Neutrophil (primary cell): ENCODE measurements at regions not wholly inside any gene's neighbourhood (a gene's known extent, or its start where the extent isn't known, plus 50 kb on each side); places are given as distances from the start of the nearest gene placed in this dataset.
"Not testable (repeated sequence)": the region's sequence is repeated elsewhere in the genome, so short reads cannot be mapped to it uniquely, and the experiment has no call there.

Experiments
- H3K27ac ChIP-seq: fragments of 200-600 bp; sonication (generic); 2 replicates; pipeline ENCODE4 v1.5.1; 2016; ENCODE audit warnings: mild to moderate bottlenecking, moderate library complexity
- H3K27me3 ChIP-seq: fragments of 200-600 bp; sonication (generic); 2 replicates; pipeline ENCODE4 v1.6.0; 2016; ENCODE audit warnings: mild to moderate bottlenecking
- H3K36me3 ChIP-seq: fragments of 200-600 bp; sonication (generic); 2 replicates; pipeline ENCODE4 v1.5.1; 2017
- H3K4me1 ChIP-seq, 2 experiments: fragments of 200-600 bp in 1 of 2; sonication (generic) in 1 of 2; 1 replicate in 1 of 2; 2 replicates in 1 of 2; pipeline versions ENCODE4 v1.5.1 to v1.6.1; 2013 to 2016; ENCODE audit warnings: low read depth in 1 of 2, low read length in 1 of 2, mild to moderate bottlenecking in 1 of 2, moderate library complexity in 1 of 2; ENCODE audit not compliant: control insufficient read depth in 1 of 2, insufficient read depth in 1 of 2
- H3K4me3 ChIP-seq, 2 experiments: fragments of 200-600 bp in 1 of 2; sonication (generic) in 1 of 2; 1 replicate in 1 of 2; 2 replicates in 1 of 2; pipeline ENCODE4 v1.5.1; 2013 to 2016; ENCODE audit warnings: low read depth in 1 of 2, low read length in 1 of 2, mild to moderate bottlenecking in 1 of 2, moderate library complexity in 1 of 2
- H3K9me3 ChIP-seq: fragments of 200-600 bp; sonication (generic); 2 replicates; pipeline ENCODE4 v1.5.1; 2016
- CTCF ChIP-seq: fragments of 200-600 bp; sonication (generic); IDR thresholded peaks from 2 replicates; pipeline ENCODE4 v1.5.1; 2016; ENCODE audit warnings: antibody characterized with exemption

- Histone ChIP-seq H3K9me3 (no peaks in the 10 kb centered on the region), H3K4me3 (peak overlapping the region; percentile 43 to 53), H3K27me3 (no peaks in the 10 kb centered on the region), H3K27ac (peak overlapping the region; percentile 98), H3K36me3 (no peaks in the 10 kb centered on the region), H3K4me1 (peaks cover 87 to 89% of the 10 kb centered on the region in 2 experiments)
- TF ChIP-seq CTCF = no peak
Measured at GRCh38 chr20:1818895-1819294, 76.3 kb upstream of the SIRPA start.

- no peaks in the 10 kb centered on the region for H3K27me3 ChIP-seq
- no peaks in the 10 kb centered on the region for H3K36me3 ChIP-seq
- H3K4me1 ChIP-seq = peaks cover 84 to 87% of the 10 kb centered on the region in 2 experiments
- H3K27ac ChIP-seq = peak overlapping the region; percentile 98
- TF ChIP-seq CTCF = no peak
- H3K4me3 ChIP-seq = peak overlapping the region; percentile 2 to 53
- H3K9me3 ChIP-seq = no peaks in the 10 kb centered on the region
Measured at GRCh38 chr20:1818247-1818840, 76.9 kb upstream of the SIRPA start.

- Histone ChIP-seq H3K27ac (peak overlapping the region; percentile 98), H3K36me3 (no peaks in the 10 kb centered on the region), H3K27me3 (no peaks in the 10 kb centered on the region), H3K9me3 (no peaks in the 10 kb centered on the region), H3K4me3 (peak overlapping the region; percentile 2 to 53), H3K4me1 (peaks cover 82 to 86% of the 10 kb centered on the region in 2 experiments)
- TF ChIP-seq CTCF = no peak
Measured at GRCh38 chr20:1817577-1818211, 77.5 kb upstream of the SIRPA start.

- TF ChIP-seq CTCF = no peak
- peak overlapping the region; percentile 98 for H3K27ac ChIP-seq
- H3K9me3 ChIP-seq = no peaks in the 10 kb centered on the region
- H3K36me3 ChIP-seq = no peaks in the 10 kb centered on the region
- no peaks in the 10 kb centered on the region for H3K27me3 ChIP-seq
- peak overlapping the region; percentile 2 to 53 for H3K4me3 ChIP-seq
- H3K4me1 ChIP-seq = peaks cover 82 to 84% of the 10 kb centered on the region in 2 experiments
Measured at GRCh38 chr20:1816384-1817381, 78.5 kb upstream of the SIRPA start.

GRCh38 chr20:1815502-1816085 lies 79.6 kb upstream of the SIRPA start:
- H3K9me3 ChIP-seq = no peaks in the 10 kb centered on the region
- H3K27me3 ChIP-seq = no peaks in the 10 kb centered on the region
- no peak for TF ChIP-seq CTCF
- no peak overlapping the region for H3K4me3 ChIP-seq
- peak overlapping the region; percentile 98 for H3K27ac ChIP-seq
- no peaks in the 10 kb centered on the region for H3K36me3 ChIP-seq
- H3K4me1 ChIP-seq = peaks cover 82 to 84% of the 10 kb centered on the region in 2 experiments

- peaks cover 82 to 84% of the 10 kb centered on the region in 2 experiments for H3K4me1 ChIP-seq
- not testable (repeated sequence) for H3K36me3 ChIP-seq, H3K9me3 ChIP-seq, H3K27me3 ChIP-seq, H3K4me3 ChIP-seq, H3K27ac ChIP-seq
Measured at GRCh38 chr20:1814861-1815260, 80.3 kb upstream of the SIRPA start.
